GM12878 (cell line): ENCODE measurements at regions not wholly inside any gene's neighbourhood (a gene's known extent, or its start where the extent isn't known, plus 50 kb on each side); places are given as distances from the start of the nearest gene placed in this dataset.

Experiments
- ATAC-seq: fragments of 200-7000 bp; cut with Tn5 transposase; 3 replicates; pipeline ENCODE4 v1.9.1; 2020; ENCODE audit warnings: mild to moderate bottlenecking, moderate library complexity
- BruUV-seq: library from RNA; stranded (reverse); fragments of 400-500 nt; replicated peaks from 2 replicates; lab custom pipeline; 2021; lab: Mats Ljungman, UMichigan
- CTCF ChIA-PET: fragments of 300-600 bp; sonication (Branson Sonifier 250); formaldehyde crosslinking; extraction: SDS; loops from one replicate; lab custom pipeline; 2021; ENCODE audit warnings: inconsistent platforms; lab: Yijun Ruan, JAX
- POLR2A ChIA-PET: fragments of 350-600 bp; formaldehyde crosslinking; extraction: SDS; loops from one replicate; lab custom pipeline; 2021; ENCODE audit warnings: inconsistent platforms; lab: Charles Lee
- RAD21 ChIA-PET: fragments of 300-600 bp; sonication (Branson Sonifier 250); formaldehyde crosslinking; loops from one replicate; lab custom pipeline; 2023; ENCODE audit warnings: antibody characterized with exemption; ENCODE audit not compliant: unreplicated experiment; lab: Charles Lee
- SMC1A ChIA-PET: fragments of 300-600 bp; sonication (Branson Sonifier 250); formaldehyde crosslinking; loops from one replicate; lab custom pipeline; 2023; ENCODE audit not compliant: unreplicated experiment, uncharacterized antibody; lab: Charles Lee
- DNase-seq: peaks from one replicate; pipeline ENCODE4 v3.0.0-alpha.2; 2011; ENCODE audit warnings: low read depth, low spot score
- FAIRE-seq: peaks from 3 replicates; lab custom pipeline; 2011; peaks lifted over from hg19 to GRCh38; lab: Jason Lieb, UNC
- H2AFZ ChIP-seq: 2 replicates; pipeline ENCODE4 v1.6.0; 2011; ENCODE audit warnings: low read depth, low read length, control low read depth; ENCODE audit not compliant: control insufficient read depth
- H3K27ac ChIP-seq: 2 replicates; pipeline ENCODE4 v1.5.1; 2011; ENCODE audit warnings: control low read depth; ENCODE audit not compliant: control insufficient read depth, insufficient read depth
- H3K27me3 ChIP-seq, 2 experiments: replicated peaks in 1 of 2; 2 replicates each; pipeline versions ENCODE4 v1.6.0 to v1.6.1; 2011; ENCODE audit warnings: low read length in 1 of 2; ENCODE audit not compliant: control insufficient read depth in 2 of 2, insufficient read depth in 2 of 2
- H3K36me3 ChIP-seq, 2 experiments: 2 replicates each; pipeline ENCODE4 v1.5.1; 2011; ENCODE audit warnings: low read length in 1 of 2; ENCODE audit not compliant: control insufficient read depth in 2 of 2, insufficient read depth in 2 of 2
- H3K4me1 ChIP-seq: 2 replicates; pipeline ENCODE4 v1.6.1; 2011; ENCODE audit warnings: mild to moderate bottlenecking, low read length, moderate library complexity, mixed read lengths; ENCODE audit not compliant: control insufficient read depth, insufficient read depth
- H3K4me2 ChIP-seq: 2 replicates; pipeline ENCODE4 v1.6.0; 2011; ENCODE audit warnings: control low read depth; ENCODE audit not compliant: control insufficient read depth, insufficient read depth
- H3K4me3 ChIP-seq: fragments of 200-600 bp; sonication (generic); 2 replicates; pipeline ENCODE4 v1.5.1; 2016
- H3K79me2 ChIP-seq: 2 replicates; pipeline ENCODE4 v1.6.0; 2011; ENCODE audit warnings: low read length; ENCODE audit not compliant: control insufficient read depth, insufficient read depth
- H3K9ac ChIP-seq: 2 replicates; pipeline ENCODE4 v1.8.0; 2011; ENCODE audit warnings: low read length, control low read depth, mixed read lengths; ENCODE audit not compliant: control insufficient read depth, insufficient read depth
- H3K9me3 ChIP-seq: replicated peaks from 3 replicates; pipeline ENCODE4 v1.5.1; 2011; ENCODE audit warnings: mild to moderate bottlenecking, low read length; ENCODE audit not compliant: control insufficient read depth, insufficient read depth
- H4K20me1 ChIP-seq: 2 replicates; pipeline ENCODE4 v1.6.0; 2011; ENCODE audit not compliant: control insufficient read depth, insufficient read depth
- HDGF ChIP-seq: fragments of 450-650 bp; IDR thresholded peaks from 2 replicates; pipeline ENCODE4 v1.6.1; 2016; ENCODE audit warnings: antibody characterized with exemption
- MTA3 ChIP-seq: IDR thresholded peaks from 2 replicates; pipeline ENCODE4 v1.6.1; 2012; ENCODE audit warnings: low read length, inconsistent platforms, borderline replicate concordance
- PAX5 ChIP-seq: IDR thresholded peaks from 2 replicates; pipeline ENCODE4 v1.6.1; 2011; ENCODE audit warnings: low read depth, low read length, borderline replicate concordance
- TCF3 ChIP-seq: IDR thresholded peaks from 2 replicates; pipeline ENCODE4 v1.6.1; 2012; ENCODE audit warnings: low read depth, mild to moderate bottlenecking, low read length, borderline replicate concordance; ENCODE audit not compliant: insufficient read depth
- USF2 ChIP-seq: IDR thresholded peaks from 2 replicates; pipeline ENCODE4 v1.6.1; 2011; ENCODE audit warnings: low read depth, low read length, improper control_type of control experiment, borderline replicate concordance
- WRNIP1 ChIP-seq: IDR thresholded peaks from 2 replicates; pipeline ENCODE4 v1.6.1; 2011; ENCODE audit warnings: low read depth, low read length, improper control_type of control experiment, borderline replicate concordance
- ZBTB11 ChIP-seq: fragments of 450-650 bp; formaldehyde crosslinking; IDR thresholded peaks from 2 replicates; pipeline ENCODE4 v1.5.0; 2022; ENCODE audit warnings: mild to moderate bottlenecking, missing genetic modification characterization
- ZBTB40 ChIP-seq: fragments of 450-650 bp; IDR thresholded peaks from 2 replicates; pipeline ENCODE4 v1.6.1; 2016; ENCODE audit warnings: mild to moderate bottlenecking, moderate library complexity, borderline replicate concordance
- ZNF622 ChIP-seq: fragments of 450-650 bp; IDR thresholded peaks from 2 replicates; pipeline ENCODE4 v1.6.1; 2017; ENCODE audit warnings: mild to moderate bottlenecking, inconsistent platforms
- ZNF687 ChIP-seq: fragments of 450-650 bp; IDR thresholded peaks from 2 replicates; pipeline ENCODE4 v1.6.1; 2017; ENCODE audit warnings: mild to moderate bottlenecking, moderate library complexity
- WGBS: methylation state at CpG from one replicate; pipeline ENCODE4 v1.1.6; 2016; ENCODE audit warnings: low lambda C conversion rate; ENCODE audit not compliant: insufficient replicate concordance, insufficient coverage; ENCODE audit errors: missing lambda C conversion rate; 5-methylcytosine and 5-hydroxymethylcytosine counted together
- in situ Hi-C: fragments of 300-500 bp; cut with MboI; formaldehyde crosslinking; loops from 9 replicates; pipeline ENCODE4 v1.14.3; 2018; ENCODE audit warnings: mixed read lengths
- intact Hi-C: fragments of 100-400 bp; cut with micrococcal nuclease; formaldehyde crosslinking; loops from one replicate; pipeline ENCODE4 v1.14.2; 2022; ENCODE audit not compliant: unreplicated experiment

GRCh38 chr2:37489536-37489935, 145.1 kb downstream of the QPCT start (continued):
- TF ChIP-seq TCF3 (no peak), USF2 (no peak)
- TF ChIP-seq, all 136 proteins: peak for 0

- DNase-seq (no peak), FAIRE-seq (no peak), ATAC-seq (no peak)
- Histone ChIP-seq H3K4me1 (no peaks in the 10 kb centered on the region), H4K20me1 (no peaks in the 10 kb centered on the region), H3K36me3 (no peaks in the 10 kb centered on the region), H3K27ac (no peak overlapping the region), H3K79me2 (no peaks in the 10 kb centered on the region), H3K4me2 (no peak overlapping the region), H3K4me3 (no peak overlapping the region), H3K9me3 (no peaks in the 10 kb centered on the region), H3K27me3 (no peaks in the 10 kb centered on the region), H2AFZ (no peak overlapping the region), H3K9ac (no peak overlapping the region)
- in situ Hi-C loops, result no loop called here
- BruUV-seq, result no TSS peak
- intact Hi-C loops, result no loop called here
- ChIA-PET SMC1A (no interaction called here), POLR2A (no interaction called here), RAD21 (no interaction called here), CTCF (interaction anchor here (0.7 to 1.3 kb wide), 2 partner anchors 21 to 90 kb away, joined by 3 to 4 read pairs; no protein-coding TSS in a partner anchor)
- 55% methylated on average over 3 of the region's 3 CpGs for WGBS
- TF ChIP-seq WRNIP1 (no peak), ZNF622 (no peak), PAX5 (no peak), HDGF (no peak), ZBTB40 (no peak), MTA3 (no peak), ZBTB11 (CRISPR knock-in tag) (no peak), ZNF687 (no peak)
Measured at GRCh38 chr2:37493425-37493824, 149.0 kb downstream of the QPCT start.
